HepG2 (cell line): ENCODE measurements at regions not wholly inside any gene's neighbourhood (a gene's known extent, or its start where the extent isn't known, plus 50 kb on each side); places are given as distances from the start of the nearest gene placed in this dataset.

Experiments
- ATAC-seq: fragments of 200-7000 bp; cut with Tn5 transposase; 3 replicates; pipeline ENCODE4 v1.9.1; 2020; ENCODE audit warnings: mild to moderate bottlenecking, moderate library complexity
- BruUV-seq: library from RNA; stranded (reverse); fragments of 400-500 nt; replicated peaks from 2 replicates; lab custom pipeline; 2021; lab: Mats Ljungman, UMichigan
- CTCF ChIA-PET: fragments of 300-600 bp; formaldehyde crosslinking; extraction: SDS; loops from one replicate; lab custom pipeline; 2021; ENCODE audit warnings: low total read pairs, inconsistent platforms, low intra/inter-chr PET ratio; lab: Yijun Ruan, JAX
- POLR2A ChIA-PET: fragments of 350-600 bp; sonication (Branson Sonifier 250); formaldehyde crosslinking; loops from one replicate; lab custom pipeline; 2020; ENCODE audit warnings: antibody characterized with exemption, inconsistent platforms; lab: Yijun Ruan, JAX
- DNase-seq: peaks from one replicate; pipeline ENCODE4 v3.0.0-alpha.2; 2015; ENCODE audit warnings: low spot score
- FAIRE-seq: peaks from 3 replicates; lab custom pipeline; 2011; peaks lifted over from hg19 to GRCh38; lab: Jason Lieb, UNC
- H2AFZ ChIP-seq: one replicate; pipeline ENCODE4 v1.6.1; 2011; ENCODE audit warnings: low read length, inconsistent platforms
- H3K27ac ChIP-seq: fragments of 300-600 bp; 3 replicates; pipeline ENCODE4 v1.8.0; 2011; ENCODE audit warnings: mixed run types, mild to moderate bottlenecking, mixed read lengths, low read length, inconsistent platforms; ENCODE audit not compliant: insufficient read depth; ENCODE audit errors: extremely low read length
- H3K27me3 ChIP-seq, 2 experiments: fragments of 200-600 bp in 1 of 2; 2 replicates in 1 of 2; 3 replicates in 1 of 2; pipeline versions ENCODE4 v1.6.0 to v1.8.0; 2011; ENCODE audit warnings: low read length in 2 of 2, mild to moderate bottlenecking in 2 of 2, moderate library complexity in 2 of 2, inconsistent platforms in 1 of 2; ENCODE audit not compliant: insufficient read depth in 2 of 2, control insufficient read depth in 1 of 2
- H3K36me3 ChIP-seq, 2 experiments: fragments of 200-600 bp in 1 of 2; replicated peaks in 1 of 2; 2 replicates in 1 of 2; 3 replicates in 1 of 2; pipeline versions ENCODE4 v1.5.1 to v1.8.0; 2011; ENCODE audit warnings: low read length in 2 of 2, inconsistent platforms in 1 of 2; ENCODE audit not compliant: insufficient read depth in 2 of 2, control insufficient read depth in 1 of 2
- H3K4me1 ChIP-seq: 2 replicates; pipeline ENCODE4 v1.5.1; 2012; ENCODE audit warnings: low read length, inconsistent platforms; ENCODE audit not compliant: insufficient read depth
- H3K4me2 ChIP-seq: 2 replicates; pipeline ENCODE4 v1.6.0; 2011; ENCODE audit warnings: low read depth, low read length, inconsistent platforms
- H3K4me3 ChIP-seq, 3 experiments: fragments of 200-600 bp in 1 of 3; sonication (generic), shearing (Covaris generic) in 1 of 3; replicated peaks in 1 of 3; 2 replicates each; pipeline ENCODE4 v1.5.1; 2011 to 2016; ENCODE audit warnings: low read length in 3 of 3, inconsistent platforms in 2 of 3, low read depth in 2 of 3, mild to moderate bottlenecking in 2 of 3, control low read depth in 1 of 3, mixed read lengths in 1 of 3; ENCODE audit not compliant: insufficient read depth in 1 of 3
- H3K79me2 ChIP-seq: one replicate; pipeline ENCODE4 v1.6.1; 2011; ENCODE audit warnings: low read length, inconsistent platforms; ENCODE audit not compliant: insufficient read depth
- H3K9ac ChIP-seq: 2 replicates; pipeline ENCODE4 v1.6.0; 2011; ENCODE audit warnings: mild to moderate bottlenecking, low read depth, low read length, inconsistent platforms; ENCODE audit not compliant: insufficient read depth
- H3K9me3 ChIP-seq: 2 replicates; pipeline ENCODE4 v1.5.1; 2012; ENCODE audit warnings: mild to moderate bottlenecking, low read length
- H4K20me1 ChIP-seq: 2 replicates; pipeline ENCODE4 v1.6.0; 2011; ENCODE audit warnings: inconsistent platforms, mild to moderate bottlenecking, low read length, moderate library complexity; ENCODE audit not compliant: insufficient read depth
- CBX1 ChIP-seq: IDR thresholded peaks from one replicate; pipeline ENCODE4 v1.6.1; 2016; ENCODE audit warnings: antibody characterized with exemption, low read depth
- E2F1 ChIP-seq: sonication (generic); formaldehyde crosslinking; IDR thresholded peaks from 2 replicates; pipeline ENCODE4 v1.5.0; 2020; ENCODE audit warnings: missing genetic modification reagents
- KDM2A ChIP-seq: sonication (generic); formaldehyde crosslinking; IDR thresholded peaks from 2 replicates; pipeline ENCODE4 v1.4.0; 2020; ENCODE audit warnings: low read depth, missing genetic modification reagents, borderline replicate concordance
- NR2F6 ChIP-seq, 2 experiments: IDR thresholded peaks; 2 replicates each; pipeline ENCODE4 v1.6.1; 2016; ENCODE audit warnings: antibody characterized with exemption in 1 of 2, mild to moderate bottlenecking in 1 of 2
- PRPF4 ChIP-seq: fragments of 200-400 bp; formaldehyde crosslinking; IDR thresholded peaks from 2 replicates; pipeline ENCODE4 v1.6.1; 2016; ENCODE audit warnings: low read length, low read depth; ENCODE audit not compliant: poor library complexity, severe bottlenecking
- SRSF4 ChIP-seq: fragments of 200-400 bp; formaldehyde crosslinking; IDR thresholded peaks from one replicate; pipeline ENCODE4 v1.6.1; 2018; ENCODE audit warnings: mild to moderate bottlenecking, low read depth, low read length, moderate library complexity; ENCODE audit not compliant: poor library complexity, severe bottlenecking
- STAT6 ChIP-seq: sonication (generic); formaldehyde crosslinking; IDR thresholded peaks from 2 replicates; pipeline ENCODE4 v1.4.0; 2020; ENCODE audit warnings: missing genetic modification reagents, mild to moderate bottlenecking, borderline replicate concordance
- ZBTB10 ChIP-seq: sonication (generic); formaldehyde crosslinking; IDR thresholded peaks from 2 replicates; pipeline ENCODE4 v1.4.0; 2020; ENCODE audit warnings: missing genetic modification reagents, borderline replicate concordance
- ZBTB46 ChIP-seq: sonication (generic); formaldehyde crosslinking; IDR thresholded peaks from 2 replicates; pipeline ENCODE4 v1.4.0; 2020; ENCODE audit warnings: mild to moderate bottlenecking, missing genetic modification reagents, borderline replicate concordance
- ZNF232 ChIP-seq: sonication (generic); formaldehyde crosslinking; IDR thresholded peaks from 2 replicates; pipeline ENCODE4 v1.4.0; 2020; ENCODE audit warnings: missing genetic modification reagents, borderline replicate concordance
- WGBS: methylation state at CpG from one replicate; pipeline ENCODE4 v1.1.6; 2017; ENCODE audit warnings: low lambda C conversion rate; 5-methylcytosine and 5-hydroxymethylcytosine counted together
- in situ Hi-C: cut with HindIII; loops from 2 replicates; pipeline ENCODE4 v1.10.0; 2017; ENCODE audit warnings: low pct_unique_long_range_greater_than_20kb; ENCODE audit not compliant: extremely low pct_ligation_motif_present
- intact Hi-C: fragments of 100-400 bp; cut with micrococcal nuclease; formaldehyde crosslinking; loops from one replicate; pipeline ENCODE4 v1.10.0; 2022; ENCODE audit not compliant: unreplicated experiment

- TF ChIP-seq STAT6 (CRISPR knock-in tag), result no peak
- no peak for TF ChIP-seq SRSF4
- no peak for TF ChIP-seq CBX1
- no peak for TF ChIP-seq NR2F6 (IDR thresholded peaks at IDR 0.05)
- TF ChIP-seq NR2F6 (CRISPR knock-in tag; IDR thresholded peaks at IDR 0.05), result no peak
- no peak for TF ChIP-seq E2F1
- TF ChIP-seq, all 625 proteins: peak for 0
Observed at GRCh38 chr11:60609632-60610031, 89.8 kb upstream of the MS4A8 start (continued).

GRCh38 chr11:60610702-60611101 is 88.7 kb upstream of the MS4A8 start:
- H3K4me1 ChIP-seq, result no peaks in the 10 kb centered on the region
- H3K9ac ChIP-seq, result no peak overlapping the region
- no peak overlapping the region for H2AFZ ChIP-seq
- no TSS peak for BruUV-seq
- intact Hi-C loops, result no loop called here
- H3K4me2 ChIP-seq, result no peak overlapping the region
- no peaks in the 10 kb centered on the region for H3K79me2 ChIP-seq
- H3K36me3 ChIP-seq, result no peaks in the 10 kb centered on the region
- no peaks in the 10 kb centered on the region for H4K20me1 ChIP-seq
- FAIRE-seq (no peak), ATAC-seq (no peak), DNase-seq (no peak)
- WGBS, result 0% methylated on average over 1 of the region's 1 CpG
- H3K27me3 ChIP-seq, result peaks cover 0 to 2% of the 10 kb centered on the region in 2 experiments; a peak in 1 of 5 replicates
- H3K27ac ChIP-seq, result no peak overlapping the region
- H3K4me3 ChIP-seq, result no peak overlapping the region
- TF ChIP-seq KDM2A (CRISPR knock-in tag) (no peak), ZBTB10 (CRISPR knock-in tag) (no peak), PRPF4 (no peak), ZNF232 (CRISPR knock-in tag) (no peak), ZBTB46 (CRISPR knock-in tag) (no peak)
- POLR2A ChIA-PET, result no interaction called here
- in situ Hi-C loops, result loop anchor here (25.0 kb wide), 1 partner anchor 348 kb away; no protein-coding TSS in a partner anchor
- no peaks in the 10 kb centered on the region for H3K9me3 ChIP-seq
- CTCF ChIA-PET, result no interaction called here
